ENCODE measurements at regions not wholly inside any gene's neighbourhood (a gene's known extent, or its start where the extent isn't known, plus 50 kb on each side); places are given as distances from the start of the nearest gene placed in this dataset.
"Not testable (repeated sequence)": the region's sequence is repeated elsewhere in the genome, so short reads cannot be mapped to it uniquely, and the experiment has no call there.

GRCh38 chr2:215855308-215855707, 158.0 kb downstream of the MREG start:
- H3K36me3 Mint-ChIP-seq; H3K9me3 ChIP-seq; H3K9me3 Mint-ChIP-seq; POLR2A ChIA-PET; H3K27me3 ChIP-seq (replicated peaks in 1 of 2; ENCODE audit: control insufficient read depth in 2 of 2, extremely low read depth in 1 of 2, insufficient read depth in 2 of 2, low read length in 1 of 2); CTCF ChIA-PET; ATAC-seq (replicated peaks in 1 of 4); H3K4me1 ChIP-seq (ENCODE audit: control insufficient read depth in 1 of 2, extremely low read depth in 1 of 2, insufficient read depth in 2 of 2, low read length in 2 of 2); H3K27ac Mint-ChIP-seq; DNase-seq; H3K27ac ChIP-seq (ENCODE audit: low read length); H3K4me3 ChIP-seq (ENCODE audit: control insufficient read depth in 1 of 2, extremely low read depth in 1 of 2, low read length in 1 of 2); H3K36me3 ChIP-seq (ENCODE audit: control insufficient read depth in 2 of 2, extremely low read depth in 1 of 2, insufficient read depth in 1 of 2, low read length in 1 of 2); H3K4me3 Mint-ChIP-seq; H3K4me1 Mint-ChIP-seq: not testable (repeated sequence)
- WGBS (ENCODE audit: insufficient coverage) = 86% methylated on average over 1 of the region's 1 CpG
- H3K27me3 Mint-ChIP-seq = peaks cover 0 to 12% of the 10 kb centered on the region in 2 donors

GRCh38 chr2:215854008-215854407, 159.3 kb downstream of the MREG start:
- Mint-ChIP-seq H3K27ac (no peak overlapping the region), H3K4me3 (no peak overlapping the region), H3K9me3 (peaks cover 0 to 6% (median 0%) of the 10 kb centered on the region in 3 donors), H3K27me3 (peaks cover 0 to 12% of the 10 kb centered on the region in 2 donors), H3K4me1 (no peaks in the 10 kb centered on the region), H3K36me3 (no peaks in the 10 kb centered on the region)
- 60% methylated on average over 2 of the region's 2 CpGs for WGBS (ENCODE audit: insufficient coverage)
- no peak for ATAC-seq (replicated peaks in 1 of 4)
- ChIA-PET CTCF (no interaction called here), POLR2A (no interaction called here)
- Histone ChIP-seq H3K27me3 (replicated peaks in 1 of 2; ENCODE audit: control insufficient read depth in 2 of 2, extremely low read depth in 1 of 2, insufficient read depth in 2 of 2, low read length in 1 of 2) (no peaks in the 10 kb centered on the region), H3K9me3 (no peaks in the 10 kb centered on the region), H3K4me1 (ENCODE audit: control insufficient read depth in 1 of 2, extremely low read depth in 1 of 2, insufficient read depth in 2 of 2, low read length in 2 of 2) (no peaks in the 10 kb centered on the region), H3K27ac (ENCODE audit: low read length) (no peak overlapping the region), H3K4me3 (ENCODE audit: control insufficient read depth in 1 of 2, extremely low read depth in 1 of 2, low read length in 1 of 2) (no peak overlapping the region), H3K36me3 (ENCODE audit: control insufficient read depth in 2 of 2, extremely low read depth in 1 of 2, insufficient read depth in 1 of 2, low read length in 1 of 2) (no peaks in the 10 kb centered on the region)
- DNase-seq = no peak

GRCh38 chr2:215851696-215852095, 161.7 kb downstream of the MREG start:
- Histone ChIP-seq H3K36me3 (ENCODE audit: control insufficient read depth in 2 of 2, extremely low read depth in 1 of 2, insufficient read depth in 1 of 2, low read length in 1 of 2) (no peaks in the 10 kb centered on the region), H3K4me1 (ENCODE audit: control insufficient read depth in 1 of 2, extremely low read depth in 1 of 2, insufficient read depth in 2 of 2, low read length in 2 of 2) (no peaks in the 10 kb centered on the region), H3K9me3 (no peaks in the 10 kb centered on the region), H3K27me3 (replicated peaks in 1 of 2; ENCODE audit: control insufficient read depth in 2 of 2, extremely low read depth in 1 of 2, insufficient read depth in 2 of 2, low read length in 1 of 2) (peaks cover 0 to 3% of the 10 kb centered on the region in 2 experiments), H3K4me3 (ENCODE audit: control insufficient read depth in 1 of 2, extremely low read depth in 1 of 2, low read length in 1 of 2) (no peak overlapping the region), H3K27ac (ENCODE audit: low read length) (no peak overlapping the region)
- CTCF ChIA-PET = interaction anchor here in 1 of 2 donors (0.6 kb wide), 1 partner anchor 24 kb away, joined by 3 read pairs; no protein-coding TSS in a partner anchor
- POLR2A ChIA-PET = no interaction called here
- Mint-ChIP-seq H3K27ac (no peak overlapping the region), H3K4me1 (no peaks in the 10 kb centered on the region), H3K36me3 (no peaks in the 10 kb centered on the region), H3K9me3 (peaks cover 0 to 6% (median 0%) of the 10 kb centered on the region in 3 donors), H3K4me3 (no peak overlapping the region), H3K27me3 (peaks cover 4 to 8% of the 10 kb centered on the region in 2 donors)
- ATAC-seq (replicated peaks in 1 of 4) = no peak
- DNase-seq = no peak

GRCh38 chr2:215851082-215851481, 162.3 kb downstream of the MREG start:
- Mint-ChIP-seq H3K9me3 (peaks cover 0 to 6% (median 0%) of the 10 kb centered on the region in 3 donors), H3K4me1 (no peaks in the 10 kb centered on the region), H3K27me3 (peaks cover 4 to 5% of the 10 kb centered on the region in 2 donors), H3K4me3 (no peak overlapping the region), H3K36me3 (no peaks in the 10 kb centered on the region), H3K27ac (no peak overlapping the region)
- DNase-seq (no peak), ATAC-seq (replicated peaks in 1 of 4) (no peak)
- no peaks in the 10 kb centered on the region for H3K36me3 ChIP-seq (ENCODE audit: control insufficient read depth in 2 of 2, extremely low read depth in 1 of 2, insufficient read depth in 1 of 2, low read length in 1 of 2)
- CTCF ChIA-PET = no interaction called here
- no peaks in the 10 kb centered on the region for H3K4me1 ChIP-seq (ENCODE audit: control insufficient read depth in 1 of 2, extremely low read depth in 1 of 2, insufficient read depth in 2 of 2, low read length in 2 of 2)
- H3K27ac ChIP-seq (ENCODE audit: low read length) = no peak overlapping the region
- H3K9me3 ChIP-seq = no peaks in the 10 kb centered on the region
- whole genome bisulfite sequencing (ENCODE audit: insufficient coverage) = 100% methylated on average over 2 of the region's 2 CpGs
- POLR2A ChIA-PET = no interaction called here
- peaks cover 0 to 3% of the 10 kb centered on the region in 2 experiments for H3K27me3 ChIP-seq (replicated peaks in 1 of 2; ENCODE audit: control insufficient read depth in 2 of 2, extremely low read depth in 1 of 2, insufficient read depth in 2 of 2, low read length in 1 of 2)
- no peak overlapping the region for H3K4me3 ChIP-seq (ENCODE audit: control insufficient read depth in 1 of 2, extremely low read depth in 1 of 2, low read length in 1 of 2)

GRCh38 chr2:215850380-215850779, 163.0 kb downstream of the MREG start:
- Histone ChIP-seq H3K9me3 (no peaks in the 10 kb centered on the region), H3K27me3 (replicated peaks in 1 of 2; ENCODE audit: control insufficient read depth in 2 of 2, extremely low read depth in 1 of 2, insufficient read depth in 2 of 2, low read length in 1 of 2) (peaks cover 0 to 3% of the 10 kb centered on the region in 2 experiments), H3K4me1 (ENCODE audit: control insufficient read depth in 1 of 2, extremely low read depth in 1 of 2, insufficient read depth in 2 of 2, low read length in 2 of 2) (no peaks in the 10 kb centered on the region), H3K4me3 (ENCODE audit: control insufficient read depth in 1 of 2, extremely low read depth in 1 of 2, low read length in 1 of 2) (no peak overlapping the region), H3K36me3 (ENCODE audit: control insufficient read depth in 2 of 2, extremely low read depth in 1 of 2, insufficient read depth in 1 of 2, low read length in 1 of 2) (no peaks in the 10 kb centered on the region), H3K27ac (ENCODE audit: low read length) (no peak overlapping the region)
- CTCF ChIA-PET = no interaction called here
- Mint-ChIP-seq H3K27ac (no peak overlapping the region), H3K9me3 (peaks cover 0 to 6% (median 0%) of the 10 kb centered on the region in 3 donors), H3K36me3 (no peaks in the 10 kb centered on the region), H3K27me3 (peaks cover 4 to 5% of the 10 kb centered on the region in 2 donors), H3K4me3 (no peak overlapping the region), H3K4me1 (no peaks in the 10 kb centered on the region)
- 100% methylated on average over 1 of the region's 4 CpGs for WGBS (ENCODE audit: insufficient coverage)
- DNase-seq (no peak), ATAC-seq (replicated peaks in 1 of 4) (no peak)
- POLR2A ChIA-PET = no interaction called here

GRCh38 chr2:215849771-215850170, 163.6 kb downstream of the MREG start:
- CTCF ChIA-PET = no interaction called here
- WGBS (ENCODE audit: insufficient coverage) = 100% methylated on average over 1 of the region's 6 CpGs
- no peak for ATAC-seq (replicated peaks in 1 of 4)

GRCh38 chr2:215848698-215849097, 164.7 kb downstream of the MREG start:
- Mint-ChIP-seq H3K27ac (no peak overlapping the region), H3K27me3 (peaks cover 1 to 4% of the 10 kb centered on the region in 2 donors), H3K9me3 (peaks cover 0 to 6% (median 0%) of the 10 kb centered on the region in 3 donors), H3K4me3 (no peak overlapping the region), H3K36me3 (no peaks in the 10 kb centered on the region), H3K4me1 (no peaks in the 10 kb centered on the region)
- Histone ChIP-seq H3K27me3 (replicated peaks in 1 of 2; ENCODE audit: control insufficient read depth in 2 of 2, extremely low read depth in 1 of 2, insufficient read depth in 2 of 2, low read length in 1 of 2) (peaks cover 0 to 4% of the 10 kb centered on the region in 2 experiments), H3K27ac (ENCODE audit: low read length) (no peak overlapping the region), H3K4me3 (ENCODE audit: control insufficient read depth in 1 of 2, extremely low read depth in 1 of 2, low read length in 1 of 2) (no peak overlapping the region), H3K9me3 (no peaks in the 10 kb centered on the region), H3K36me3 (ENCODE audit: control insufficient read depth in 2 of 2, extremely low read depth in 1 of 2, insufficient read depth in 1 of 2, low read length in 1 of 2) (no peaks in the 10 kb centered on the region), H3K4me1 (ENCODE audit: control insufficient read depth in 1 of 2, extremely low read depth in 1 of 2, insufficient read depth in 2 of 2, low read length in 2 of 2) (no peaks in the 10 kb centered on the region)
- WGBS (ENCODE audit: insufficient coverage) = no CpG with 5 or more reads among the region's 2 CpGs
- CTCF ChIA-PET = no interaction called here
- DNase-seq (no peak), ATAC-seq (replicated peaks in 1 of 4) (no peak)
- POLR2A ChIA-PET = no interaction called here

More at GRCh38 chr2:215849771-215850170, 163.6 kb downstream of the MREG start:
- no peaks in the 10 kb centered on the region for H3K4me1 Mint-ChIP-seq
- H3K27me3 Mint-ChIP-seq = peaks cover 4 to 5% of the 10 kb centered on the region in 2 donors
- POLR2A ChIA-PET = no interaction called here
- Histone ChIP-seq H3K4me3 (ENCODE audit: control insufficient read depth in 1 of 2, extremely low read depth in 1 of 2, low read length in 1 of 2) (no peak overlapping the region), H3K4me1 (ENCODE audit: control insufficient read depth in 1 of 2, extremely low read depth in 1 of 2, insufficient read depth in 2 of 2, low read length in 2 of 2) (no peaks in the 10 kb centered on the region), H3K9me3 (no peaks in the 10 kb centered on the region), H3K27ac (ENCODE audit: low read length) (no peak overlapping the region), H3K27me3 (replicated peaks in 1 of 2; ENCODE audit: control insufficient read depth in 2 of 2, extremely low read depth in 1 of 2, insufficient read depth in 2 of 2, low read length in 1 of 2) (peaks cover 0 to 3% of the 10 kb centered on the region in 2 experiments), H3K36me3 (ENCODE audit: control insufficient read depth in 2 of 2, extremely low read depth in 1 of 2, insufficient read depth in 1 of 2, low read length in 1 of 2) (no peaks in the 10 kb centered on the region)
- H3K27ac Mint-ChIP-seq = no peak overlapping the region
- H3K4me3 Mint-ChIP-seq = no peak overlapping the region
- DNase-seq = no peak
- H3K9me3 Mint-ChIP-seq = peaks cover 0 to 6% (median 0%) of the 10 kb centered on the region in 3 donors
- H3K36me3 Mint-ChIP-seq = no peaks in the 10 kb centered on the region

Data from T-cell (primary cell).